Spleen (tissue), 7 donors: ENCODE measurements at regions not wholly inside any gene's neighbourhood (a gene's known extent, or its start where the extent isn't known, plus 50 kb on each side); places are given as distances from the start of the nearest gene placed in this dataset.

Experiments
- POLR2A ChIP-seq, 3 donors: fragments of 450-650 bp; IDR thresholded peaks; one replicate each; pipeline ENCODE4 v1.5.1; 2017; ENCODE audit warnings: antibody characterized with exemption in 3 of 3, mild to moderate bottlenecking in 1 of 3
- POLR2AphosphoS5 ChIP-seq, 3 donors: sonication (generic); formaldehyde crosslinking; IDR thresholded peaks; one replicate each; pipeline ENCODE4 v1.5.1; 2017; ENCODE audit warnings: antibody characterized with exemption in 3 of 3
- TF ChIP-seq, protein P1 (sequence below), 11 experiments: fragments of 200-600 bp in 7 of 11; fragments of 450-650 bp in 4 of 11; sonication (generic) in 4 of 11; IDR thresholded peaks in 8 of 11; conservative IDR thresholded peaks in 3 of 11; 1 replicate in 7 of 11; 2 replicates in 4 of 11; pipeline versions ENCODE4 v1.4.0 to v1.8.0; 2016 to 2021; ENCODE audit warnings: antibody characterized with exemption in 11 of 11, inconsistent platforms in 4 of 11, mild to moderate bottlenecking in 1 of 11
- donor health status: DM: no; HTN: no; CAD: no; lungs with moderate emphysema.
- donor health status: DM: no; HTN: no; CAD: no.
- donor health status: DM: no; HTN: no; CAD: no.

DNA sequence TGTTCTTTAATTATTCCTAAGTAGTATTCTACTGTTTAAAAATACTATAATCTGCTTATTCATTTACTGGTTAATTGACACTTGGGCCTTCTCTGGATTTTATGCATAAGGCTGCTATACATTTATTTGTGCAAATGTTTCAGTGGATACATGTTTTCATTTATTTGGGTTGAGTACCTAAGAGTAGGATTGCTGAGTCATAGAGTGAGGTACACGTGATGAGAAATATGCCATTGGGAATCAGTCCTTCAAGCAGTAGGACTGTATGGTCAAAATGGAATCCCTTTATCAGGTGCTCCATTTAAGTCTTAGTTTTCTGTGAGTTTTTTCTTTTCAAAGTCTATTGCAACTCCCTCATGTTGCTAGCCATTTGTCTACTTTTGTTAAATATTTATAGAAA, 275.2 kb upstream of the SORL1-AS1 start:
- TF ChIP-seq, protein P1, sequence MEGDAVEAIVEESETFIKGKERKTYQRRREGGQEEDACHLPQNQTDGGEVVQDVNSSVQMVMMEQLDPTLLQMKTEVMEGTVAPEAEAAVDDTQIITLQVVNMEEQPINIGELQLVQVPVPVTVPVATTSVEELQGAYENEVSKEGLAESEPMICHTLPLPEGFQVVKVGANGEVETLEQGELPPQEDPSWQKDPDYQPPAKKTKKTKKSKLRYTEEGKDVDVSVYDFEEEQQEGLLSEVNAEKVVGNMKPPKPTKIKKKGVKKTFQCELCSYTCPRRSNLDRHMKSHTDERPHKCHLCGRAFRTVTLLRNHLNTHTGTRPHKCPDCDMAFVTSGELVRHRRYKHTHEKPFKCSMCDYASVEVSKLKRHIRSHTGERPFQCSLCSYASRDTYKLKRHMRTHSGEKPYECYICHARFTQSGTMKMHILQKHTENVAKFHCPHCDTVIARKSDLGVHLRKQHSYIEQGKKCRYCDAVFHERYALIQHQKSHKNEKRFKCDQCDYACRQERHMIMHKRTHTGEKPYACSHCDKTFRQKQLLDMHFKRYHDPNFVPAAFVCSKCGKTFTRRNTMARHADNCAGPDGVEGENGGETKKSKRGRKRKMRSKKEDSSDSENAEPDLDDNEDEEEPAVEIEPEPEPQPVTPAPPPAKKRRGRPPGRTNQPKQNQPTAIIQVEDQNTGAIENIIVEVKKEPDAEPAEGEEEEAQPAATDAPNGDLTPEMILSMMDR (IDR thresholded peaks at IDR 0.05 in 8 of 11, conservative IDR thresholded peaks at IDR 0.05 in 3 of 11): no peak
- TF ChIP-seq POLR2A (IDR thresholded peaks at IDR 0.05): no peak
- no peak for TF ChIP-seq POLR2AphosphoS5 (IDR thresholded peaks at IDR 0.05)
